ENCODE measurements at regions not wholly inside any gene's neighbourhood (a gene's known extent, or its start where the extent isn't known, plus 50 kb on each side); places are given as distances from the start of the nearest gene placed in this dataset.

DNA sequence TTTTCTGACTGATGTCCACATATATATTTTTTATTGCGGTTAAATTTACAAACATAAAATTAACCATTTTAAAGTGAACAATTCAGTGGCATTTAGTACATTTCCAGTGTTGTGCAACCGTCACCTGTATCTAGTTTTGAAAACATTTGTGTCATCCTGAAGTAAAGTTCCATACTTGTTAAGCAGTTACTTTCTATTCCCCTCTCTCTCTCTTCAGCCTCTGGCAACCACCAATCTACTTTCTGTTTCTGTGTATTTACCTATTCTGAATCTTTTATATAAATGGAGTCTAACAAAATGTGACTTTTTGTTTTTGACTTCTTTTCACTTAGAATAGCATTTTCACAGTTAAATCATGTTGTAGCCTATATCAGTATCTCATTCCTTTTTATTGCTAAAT, 480.1 kb upstream of the SMARCA2 start:
- no peak for TF ChIP-seq EZH2 (IDR thresholded peaks at IDR 0.05; ENCODE audit: borderline replicate concordance, low read depth, low read length, severe bottlenecking)
- TF ChIP-seq, protein P1, sequence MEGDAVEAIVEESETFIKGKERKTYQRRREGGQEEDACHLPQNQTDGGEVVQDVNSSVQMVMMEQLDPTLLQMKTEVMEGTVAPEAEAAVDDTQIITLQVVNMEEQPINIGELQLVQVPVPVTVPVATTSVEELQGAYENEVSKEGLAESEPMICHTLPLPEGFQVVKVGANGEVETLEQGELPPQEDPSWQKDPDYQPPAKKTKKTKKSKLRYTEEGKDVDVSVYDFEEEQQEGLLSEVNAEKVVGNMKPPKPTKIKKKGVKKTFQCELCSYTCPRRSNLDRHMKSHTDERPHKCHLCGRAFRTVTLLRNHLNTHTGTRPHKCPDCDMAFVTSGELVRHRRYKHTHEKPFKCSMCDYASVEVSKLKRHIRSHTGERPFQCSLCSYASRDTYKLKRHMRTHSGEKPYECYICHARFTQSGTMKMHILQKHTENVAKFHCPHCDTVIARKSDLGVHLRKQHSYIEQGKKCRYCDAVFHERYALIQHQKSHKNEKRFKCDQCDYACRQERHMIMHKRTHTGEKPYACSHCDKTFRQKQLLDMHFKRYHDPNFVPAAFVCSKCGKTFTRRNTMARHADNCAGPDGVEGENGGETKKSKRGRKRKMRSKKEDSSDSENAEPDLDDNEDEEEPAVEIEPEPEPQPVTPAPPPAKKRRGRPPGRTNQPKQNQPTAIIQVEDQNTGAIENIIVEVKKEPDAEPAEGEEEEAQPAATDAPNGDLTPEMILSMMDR (IDR thresholded peaks at IDR 0.05; ENCODE audit: borderline replicate concordance, extremely low read depth, low read length, poor library complexity, severe bottlenecking): no peak

All from DND-41 (cell line).